H1 (cell line): ENCODE measurements at regions not wholly inside any gene's neighbourhood (a gene's known extent, or its start where the extent isn't known, plus 50 kb on each side); places are given as distances from the start of the nearest gene placed in this dataset.

Source experiments
- CTCF ChIA-PET: fragments of 300-600 bp; sonication (Branson Sonifier 250); formaldehyde crosslinking; loops from one replicate; lab custom pipeline; 2021; ENCODE audit not compliant: partially characterized antibody; lab: Charles Lee
- POLR2A ChIA-PET: fragments of 300-600 bp; sonication (Branson Sonifier 250); formaldehyde crosslinking; loops from one replicate; lab custom pipeline; 2021; ENCODE audit warnings: inconsistent platforms; ENCODE audit not compliant: partially characterized antibody; lab: Charles Lee
- DNase-seq, 2 experiments: peaks; one replicate each; pipeline versions ENCODE4 v3.0.0 to v3.0.0-alpha.2; 2010 to 2022; ENCODE audit warnings: low spot score in 2 of 2, low read depth in 1 of 2, mixed read lengths in 1 of 2
- FAIRE-seq: peaks from 2 replicates; lab custom pipeline; 2011; peaks lifted over from hg19 to GRCh38; lab: Jason Lieb, UNC
- H2AFZ ChIP-seq: 2 replicates; pipeline ENCODE4 v1.8.1; 2012; ENCODE audit warnings: low read length, inconsistent platforms
- H2AK5ac ChIP-seq: 2 replicates; pipeline ENCODE4 v1.6.1; 2013; ENCODE audit warnings: low read depth, low read length
- H2BK120ac ChIP-seq: replicated peaks from 2 replicates; pipeline ENCODE3; 2013; ENCODE audit warnings: low read depth, low read length, inconsistent platforms
- H2BK12ac ChIP-seq: 2 replicates; pipeline ENCODE4 v1.6.1; 2013; ENCODE audit warnings: low read depth, low read length
- H2BK15ac ChIP-seq: 2 replicates; pipeline ENCODE4 v1.6.1; 2013; ENCODE audit warnings: low read length
- H2BK20ac ChIP-seq: 2 replicates; pipeline ENCODE4 v1.6.1; 2013; ENCODE audit warnings: low read length
- H2BK5ac ChIP-seq: 2 replicates; pipeline ENCODE4 v1.6.1; 2013; ENCODE audit warnings: low read depth, low read length
- H3K14ac ChIP-seq: 2 replicates; pipeline ENCODE4 v1.6.1; 2013; ENCODE audit warnings: inconsistent platforms; ENCODE audit not compliant: insufficient read length
- H3K18ac ChIP-seq: 2 replicates; pipeline ENCODE4 v1.6.1; 2013; ENCODE audit warnings: low read length; ENCODE audit errors: extremely low read depth
- H3K23ac ChIP-seq: 2 replicates; pipeline ENCODE4 v1.6.1; 2013; ENCODE audit warnings: inconsistent platforms; ENCODE audit not compliant: insufficient read length
- H3K23me2 ChIP-seq: 2 replicates; pipeline ENCODE4 v1.6.1; 2013; ENCODE audit warnings: low read depth, low read length
- H3K27ac ChIP-seq: 2 replicates; pipeline ENCODE4 v1.6.1; 2011; ENCODE audit warnings: low read depth, low read length, inconsistent platforms
- H3K27me3 ChIP-seq, 4 experiments: replicated peaks in 1 of 4; 1 replicate in 1 of 4; 2 replicates in 3 of 4; pipeline versions ENCODE4 v1.6.1 to v1.8.1; 2011 to 2013; ENCODE audit warnings: low read length in 3 of 4, mild to moderate bottlenecking in 3 of 4, inconsistent platforms in 2 of 4, mixed read lengths in 2 of 4, moderate library complexity in 1 of 4; ENCODE audit not compliant: control insufficient read depth in 3 of 4, insufficient read depth in 3 of 4; ENCODE audit errors: extremely low read depth in 1 of 4
- H3K36me3 ChIP-seq, 4 experiments: 2 replicates each; pipeline versions ENCODE4 v1.6.1 to v1.8.1; 2011 to 2013; ENCODE audit warnings: mild to moderate bottlenecking in 4 of 4, low read length in 3 of 4, moderate library complexity in 2 of 4, control low read depth in 1 of 4, inconsistent platforms in 1 of 4; ENCODE audit not compliant: insufficient read depth in 4 of 4, control insufficient read depth in 2 of 4
- H3K4ac ChIP-seq: replicated peaks from 2 replicates; pipeline ENCODE3; 2013; ENCODE audit warnings: low read length, low read depth, mixed read lengths, inconsistent platforms; ENCODE audit not compliant: insufficient read length
- H3K4me1 ChIP-seq, 4 experiments: replicated peaks in 1 of 4; 1 replicate in 1 of 4; 2 replicates in 3 of 4; pipeline versions ENCODE4 v1.6.1 to v1.8.1; 2011 to 2013; ENCODE audit warnings: low read length in 3 of 4, inconsistent platforms in 2 of 4, mixed read lengths in 1 of 4; ENCODE audit not compliant: insufficient read depth in 4 of 4, control insufficient read depth in 3 of 4
- H3K4me2 ChIP-seq, 2 experiments: 2 replicates each; pipeline versions ENCODE4 v1.6.1 to v1.8.1; 2011 to 2013; ENCODE audit warnings: low read depth in 2 of 2, low read length in 2 of 2, control low read depth in 1 of 2, inconsistent platforms in 1 of 2, mild to moderate bottlenecking in 1 of 2; ENCODE audit not compliant: insufficient read depth in 1 of 2
- H3K4me3 ChIP-seq, 4 experiments: fragments of 200-600, 300-600 bp in 1 of 4; sonication (generic), shearing (Covaris generic), sonication (Bioruptor Twin) in 1 of 4; 2 replicates each; pipeline versions ENCODE4 v1.5.1 to v1.8.1; 2011 to 2016; ENCODE audit warnings: low read length in 4 of 4, low read depth in 3 of 4, control low read depth in 2 of 4, inconsistent platforms in 2 of 4, mild to moderate bottlenecking in 2 of 4, mixed read lengths in 1 of 4, moderate library complexity in 1 of 4; ENCODE audit not compliant: insufficient read depth in 2 of 4; ENCODE audit errors: extremely low read depth in 1 of 4
- H3K56ac ChIP-seq: replicated peaks from 2 replicates; pipeline ENCODE3; 2013; ENCODE audit warnings: low read depth, mild to moderate bottlenecking, mixed read lengths, low read length, inconsistent platforms; ENCODE audit not compliant: insufficient read length
- H3K79me1 ChIP-seq: 2 replicates; pipeline ENCODE4 v1.6.1; 2013; ENCODE audit warnings: low read depth, low read length, control low read depth
- H3K79me2 ChIP-seq, 2 experiments: 2 replicates each; pipeline versions ENCODE4 v1.6.1 to v1.8.1; 2012 to 2013; ENCODE audit warnings: low read length in 2 of 2, mild to moderate bottlenecking in 2 of 2, inconsistent platforms in 1 of 2; ENCODE audit not compliant: insufficient read depth in 2 of 2, control insufficient read depth in 1 of 2
- H3K9ac ChIP-seq, 4 experiments: replicated peaks in 1 of 4; 1 replicate in 1 of 4; 2 replicates in 3 of 4; pipeline versions ENCODE4 v1.6.1 to v1.8.1; 2011 to 2013; ENCODE audit warnings: low read depth in 3 of 4, low read length in 3 of 4, control low read depth in 2 of 4, mild to moderate bottlenecking in 2 of 4, moderate library complexity in 2 of 4, inconsistent platforms in 1 of 4; ENCODE audit errors: extremely low read depth in 1 of 4
- H3K9me3 ChIP-seq, 2 experiments: 2 replicates each; pipeline versions ENCODE4 v1.6.1 to v1.8.1; 2012 to 2013; ENCODE audit warnings: mild to moderate bottlenecking in 2 of 2, moderate library complexity in 2 of 2, control low read depth in 1 of 2, inconsistent platforms in 1 of 2, low read depth in 1 of 2, low read length in 1 of 2, mixed read lengths in 1 of 2; ENCODE audit not compliant: insufficient read depth in 2 of 2
- H4K20me1 ChIP-seq, 2 experiments: replicated peaks in 1 of 2; 2 replicates each; pipeline versions ENCODE3 to v1.8.1; 2011 to 2013; ENCODE audit warnings: inconsistent platforms in 2 of 2, low read length in 2 of 2, mild to moderate bottlenecking in 1 of 2; ENCODE audit not compliant: insufficient read depth in 2 of 2, control insufficient read depth in 1 of 2
- H4K5ac ChIP-seq: 2 replicates; pipeline ENCODE4 v1.6.1; 2013; ENCODE audit warnings: low read length, low read depth, mixed read lengths, inconsistent platforms; ENCODE audit not compliant: insufficient read length
- H4K8ac ChIP-seq: 2 replicates; pipeline ENCODE4 v1.8.0; 2013; ENCODE audit warnings: mild to moderate bottlenecking, moderate library complexity, low read length, inconsistent platforms; ENCODE audit not compliant: insufficient read depth; ENCODE audit errors: extremely low read depth
- H4K91ac ChIP-seq: replicated peaks from 2 replicates; pipeline ENCODE3; 2013; ENCODE audit warnings: low read length, mixed read lengths, inconsistent platforms; ENCODE audit not compliant: insufficient read length
- BACH1 ChIP-seq: IDR thresholded peaks from 2 replicates; pipeline ENCODE4 v1.6.1; 2012; ENCODE audit warnings: low read length, improper control_type of control experiment
- CBX5 ChIP-seq: fragments of 300-800, 300-1000 bp; sonication (generic); IDR thresholded peaks from 2 replicates; pipeline ENCODE4 v1.7.1; 2016; ENCODE audit warnings: antibody characterized with exemption, low read length, low read depth
- CBX8 ChIP-seq: fragments of 300-800, 300-1000 bp; sonication (generic); IDR thresholded peaks from 2 replicates; pipeline ENCODE4 v1.7.1; 2016; ENCODE audit warnings: low read depth, low read length, borderline replicate concordance
- CREB1 ChIP-seq: IDR thresholded peaks from 2 replicates; pipeline ENCODE4 v1.6.1; 2012; ENCODE audit warnings: inconsistent platforms
- HDAC2 ChIP-seq, 2 experiments: fragments of 300-600 bp in 1 of 2; sonication (generic) in 1 of 2; IDR thresholded peaks; 2 replicates each; pipeline ENCODE4 v1.6.1; 2011 to 2012; ENCODE audit warnings: low read depth in 2 of 2, low read length in 2 of 2, mild to moderate bottlenecking in 2 of 2, moderate library complexity in 2 of 2, borderline replicate concordance in 1 of 2, inconsistent platforms in 1 of 2
- KDM4A ChIP-seq: IDR thresholded peaks from one replicate; pipeline ENCODE4 v1.7.1; 2012; ENCODE audit warnings: low read depth, mild to moderate bottlenecking, moderate library complexity, low read length, inconsistent platforms; ENCODE audit not compliant: severe bottlenecking
- KDM5A ChIP-seq: fragments of 200-600 bp; IDR thresholded peaks from 2 replicates; pipeline ENCODE4 v1.7.1; 2012; ENCODE audit warnings: mild to moderate bottlenecking, low read length, inconsistent platforms, mixed read lengths
- SIN3A ChIP-seq, 2 experiments: IDR thresholded peaks in 1 of 2; conservative IDR thresholded peaks in 1 of 2; 2 replicates each; pipeline ENCODE4 v1.6.1; 2011 to 2012; ENCODE audit warnings: low read length in 2 of 2, improper control_type of control experiment in 1 of 2, low read depth in 1 of 2, mild to moderate bottlenecking in 1 of 2
- SRF ChIP-seq: IDR thresholded peaks from 2 replicates; pipeline ENCODE4 v1.6.1; 2011; ENCODE audit warnings: mild to moderate bottlenecking, low read depth, low read length, moderate library complexity
- SUZ12 ChIP-seq: fragments of 200-600 bp; sonication (generic); IDR thresholded peaks from 2 replicates; pipeline ENCODE4 v1.6.1; 2012; ENCODE audit warnings: mild to moderate bottlenecking, inconsistent platforms, low read length, moderate library complexity, mixed read lengths
- TAF1 ChIP-seq: IDR thresholded peaks from 2 replicates; pipeline ENCODE4 v1.6.1; 2011; ENCODE audit warnings: mild to moderate bottlenecking, low read depth, low read length
- TEAD4 ChIP-seq: IDR thresholded peaks from 2 replicates; pipeline ENCODE4 v1.6.1; 2012; ENCODE audit warnings: low read depth, low read length, inconsistent platforms, mixed read lengths
- WGBS, 2 experiments: shearing (Covaris generic) in 1 of 2; methylation state at CpG; one replicate each; pipeline versions ENCODE4 v1.1.6 to v1.1.7; 2013 to 2015; ENCODE audit warnings: low lambda C conversion rate in 2 of 2, mixed read lengths in 2 of 2, inconsistent platforms in 1 of 2, low coverage in 1 of 2, missing lambda C conversion rate in 1 of 2; ENCODE audit not compliant: insufficient replicate concordance in 2 of 2, insufficient coverage in 1 of 2, insufficient read length in 1 of 2; ENCODE audit errors: extremely low coverage in 1 of 2, missing lambda C conversion rate in 1 of 2; 5-methylcytosine and 5-hydroxymethylcytosine counted together

DNA sequence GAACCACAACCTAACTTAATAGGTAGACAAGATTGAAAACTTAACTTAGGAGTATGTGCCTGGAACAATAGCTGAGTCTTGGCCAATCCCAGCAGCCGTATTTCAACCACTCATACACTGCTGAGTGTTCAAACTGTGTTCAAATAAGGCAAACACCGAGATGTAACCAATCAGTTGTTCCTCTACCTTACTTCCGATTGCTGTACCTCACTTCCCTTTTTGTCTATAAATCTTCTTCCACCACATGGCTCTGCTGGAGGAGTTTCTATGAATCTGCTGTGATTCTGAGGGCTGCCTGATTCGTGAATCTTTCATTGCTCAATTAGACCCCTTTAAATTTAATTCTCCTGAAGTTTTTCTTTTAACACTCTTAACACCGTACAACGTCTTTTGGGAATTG lies 108.0 kb downstream of the ANAPC4 start:
- H3K4ac ChIP-seq, result no peak overlapping the region
- H3K27me3 ChIP-seq, result peaks cover 0 to 4% (median 0%) of the 10 kb centered on the region in 4 experiments; a peak in 2 of 7 replicates
- H2BK20ac ChIP-seq, result no peak overlapping the region
- H2BK12ac ChIP-seq, result no peak overlapping the region
- FAIRE-seq (no peak), DNase-seq (no peak)
- ChIA-PET CTCF (interaction anchor here (2.0 kb wide), 1 partner anchor 43 kb away, joined by 7 read pairs; no protein-coding TSS in a partner anchor), POLR2A (interaction anchor here (0.6 kb wide), 1 partner anchor 143 kb away, joined by 4 read pairs; no protein-coding TSS in a partner anchor)
- no peak overlapping the region for H3K27ac ChIP-seq
- H4K91ac ChIP-seq, result no peak overlapping the region
- H4K5ac ChIP-seq, result no peak overlapping the region
- 81% methylated on average over 6 of the region's 6 CpGs; no CpG with 5 or more reads in 1 of the 2 experiments for WGBS, 2 experiments
- H2AK5ac ChIP-seq, result no peak overlapping the region
- H3K79me2 ChIP-seq, result no peaks in the 10 kb centered on the region
- H3K23me2 ChIP-seq, result no peaks in the 10 kb centered on the region
- H2BK120ac ChIP-seq, result no peak overlapping the region
- H3K79me1 ChIP-seq, result no peaks in the 10 kb centered on the region
- peaks cover 0 to 16% (median 9%) of the 10 kb centered on the region in 4 experiments; a peak in 4 of 7 replicates for H3K4me1 ChIP-seq
- no peak for TF ChIP-seq SRF
- TF ChIP-seq KDM4A, result no peak
- no peak for TF ChIP-seq CBX5
- no peak for TF ChIP-seq KDM5A
- TF ChIP-seq SIN3A (conservative IDR thresholded peaks at IDR 0.05 in 1 of 2, IDR thresholded peaks at IDR 0.05 in 1 of 2; ENCODE audit: low read depth in 1 of 2, low read length in 2 of 2), result no peak
- no peak for TF ChIP-seq BACH1
- TF ChIP-seq HDAC2 (IDR thresholded peaks at IDR 0.05; ENCODE audit: borderline replicate concordance in 1 of 2, low read depth in 2 of 2, low read length in 2 of 2), result no peak
- no peak for TF ChIP-seq TAF1
- no peak for TF ChIP-seq SUZ12
- TF ChIP-seq CBX8, result no peak
- no peak for TF ChIP-seq CREB1
- no peak for TF ChIP-seq TEAD4
- no peak overlapping the region for H3K4me3 ChIP-seq
- H3K4me2 ChIP-seq, result no peak overlapping the region; a peak in 1 of 4 replicates
- peaks cover 0 to 4% of the 10 kb centered on the region in 2 experiments; a peak in 1 of 4 replicates for H3K9me3 ChIP-seq
- H4K8ac ChIP-seq, result no peak overlapping the region
- no peak overlapping the region for H3K18ac ChIP-seq
- no peak overlapping the region for H2BK15ac ChIP-seq
- H2BK5ac ChIP-seq, result no peak overlapping the region
- H4K20me1 ChIP-seq, result no peaks in the 10 kb centered on the region
- 0 out of 2 replicates have a peak overlapping the region, but pooled peaks have one; percentile 27 for H2AFZ ChIP-seq
- H3K14ac ChIP-seq, result no peak overlapping the region
- H3K56ac ChIP-seq, result no peak overlapping the region
- no peak overlapping the region for H3K23ac ChIP-seq
- no peak overlapping the region for H3K9ac ChIP-seq
- H3K36me3 ChIP-seq, result no peaks in the 10 kb centered on the region; a peak in 1 of 8 replicates
